OCI-LY3 (cell line): ENCODE measurements at regions not wholly inside any gene's neighbourhood (a gene's known extent, or its start where the extent isn't known, plus 50 kb on each side); places are given as distances from the start of the nearest gene placed in this dataset.

Experiments used
- EZH2phosphoT487 ChIP-seq: fragments of 200-600 bp; shearing (Covaris generic); IDR thresholded peaks from 2 replicates; pipeline ENCODE4 v1.6.1; 2018; ENCODE audit warnings: antibody characterized with exemption, mixed run types, low read depth
- TF ChIP-seq, protein P1 (sequence below): fragments of 200-600, 300-600 bp; sonication (generic); IDR thresholded peaks from 2 replicates; pipeline ENCODE4 v1.5.1; 2014; ENCODE audit warnings: antibody characterized with exemption, low read length, low read depth

DNA sequence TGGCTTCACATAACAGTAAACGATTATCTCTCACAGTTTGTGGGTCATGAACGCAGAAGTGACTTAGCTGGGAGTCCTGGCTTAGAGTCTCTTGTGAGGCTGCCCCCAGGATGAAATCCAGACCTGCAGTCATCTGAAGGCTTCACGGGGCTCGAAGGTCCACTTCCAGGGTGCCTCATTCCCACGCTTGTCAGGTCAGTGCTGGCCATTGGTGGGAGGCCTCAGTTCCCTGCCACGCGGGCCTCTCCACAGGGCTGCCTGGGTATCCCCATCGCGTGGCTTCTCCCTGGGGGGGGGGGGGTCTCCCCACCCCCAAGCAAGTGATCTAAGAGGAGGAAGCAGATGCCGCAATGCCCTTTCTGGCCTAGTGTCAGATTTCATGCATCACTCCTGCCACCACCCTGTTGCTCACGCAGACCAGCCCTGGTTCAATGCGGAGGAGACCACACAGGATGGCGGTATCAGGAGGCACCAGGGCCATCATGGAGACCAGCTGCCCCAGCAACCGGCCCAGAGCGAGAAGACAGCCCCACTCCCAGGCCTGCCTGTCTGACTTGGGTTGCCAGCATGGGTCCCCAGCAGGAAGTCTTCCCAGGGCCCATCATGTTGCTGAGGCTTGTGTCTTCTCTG is 77.3 kb upstream of the CDH5 start:
- TF ChIP-seq, protein P1, sequence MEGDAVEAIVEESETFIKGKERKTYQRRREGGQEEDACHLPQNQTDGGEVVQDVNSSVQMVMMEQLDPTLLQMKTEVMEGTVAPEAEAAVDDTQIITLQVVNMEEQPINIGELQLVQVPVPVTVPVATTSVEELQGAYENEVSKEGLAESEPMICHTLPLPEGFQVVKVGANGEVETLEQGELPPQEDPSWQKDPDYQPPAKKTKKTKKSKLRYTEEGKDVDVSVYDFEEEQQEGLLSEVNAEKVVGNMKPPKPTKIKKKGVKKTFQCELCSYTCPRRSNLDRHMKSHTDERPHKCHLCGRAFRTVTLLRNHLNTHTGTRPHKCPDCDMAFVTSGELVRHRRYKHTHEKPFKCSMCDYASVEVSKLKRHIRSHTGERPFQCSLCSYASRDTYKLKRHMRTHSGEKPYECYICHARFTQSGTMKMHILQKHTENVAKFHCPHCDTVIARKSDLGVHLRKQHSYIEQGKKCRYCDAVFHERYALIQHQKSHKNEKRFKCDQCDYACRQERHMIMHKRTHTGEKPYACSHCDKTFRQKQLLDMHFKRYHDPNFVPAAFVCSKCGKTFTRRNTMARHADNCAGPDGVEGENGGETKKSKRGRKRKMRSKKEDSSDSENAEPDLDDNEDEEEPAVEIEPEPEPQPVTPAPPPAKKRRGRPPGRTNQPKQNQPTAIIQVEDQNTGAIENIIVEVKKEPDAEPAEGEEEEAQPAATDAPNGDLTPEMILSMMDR = no peak
- TF ChIP-seq EZH2phosphoT487 = no peak
